Astrocyte (in vitro differentiated cells and primary cell): ENCODE measurements at regions not wholly inside any gene's neighbourhood (a gene's known extent, or its start where the extent isn't known, plus 50 kb on each side); places are given as distances from the start of the nearest gene placed in this dataset.

Experiments used
- DNase-seq: peaks from one replicate; pipeline ENCODE4 v3.0.0-alpha.2; 2010; ENCODE audit warnings: low read depth
- FAIRE-seq: peaks from 2 replicates; lab custom pipeline; 2011; peaks lifted over from hg19 to GRCh38; lab: Jason Lieb, UNC
- H2AFZ ChIP-seq: 2 replicates; pipeline ENCODE4 v1.6.0; 2012; ENCODE audit warnings: low read depth, low read length, inconsistent platforms
- H3K27ac ChIP-seq: 2 replicates; pipeline ENCODE4 v1.5.1; 2011; ENCODE audit warnings: low read depth, low read length, inconsistent platforms
- H3K27me3 ChIP-seq: 2 replicates; pipeline ENCODE4 v1.6.0; 2011; ENCODE audit warnings: low read length, inconsistent platforms; ENCODE audit not compliant: insufficient read depth
- H3K36me3 ChIP-seq: 2 replicates; pipeline ENCODE4 v1.5.1; 2011; ENCODE audit warnings: low read length, inconsistent platforms; ENCODE audit not compliant: insufficient read depth
- H3K4me1 ChIP-seq: 2 replicates; pipeline ENCODE4 v1.5.1; 2011; ENCODE audit warnings: low read length, inconsistent platforms; ENCODE audit not compliant: insufficient read depth
- H3K4me2 ChIP-seq: 2 replicates; pipeline ENCODE4 v1.6.0; 2012; ENCODE audit warnings: low read length, inconsistent platforms
- H3K4me3 ChIP-seq: 2 replicates; pipeline ENCODE4 v1.5.1; 2011; ENCODE audit warnings: low read depth, mild to moderate bottlenecking, low read length, inconsistent platforms; ENCODE audit not compliant: insufficient read depth
- H3K79me2 ChIP-seq: 2 replicates; pipeline ENCODE4 v1.6.0; 2012; ENCODE audit warnings: mild to moderate bottlenecking, low read length, inconsistent platforms; ENCODE audit not compliant: insufficient read depth
- H3K9ac ChIP-seq: 2 replicates; pipeline ENCODE4 v1.6.0; 2012; ENCODE audit warnings: mild to moderate bottlenecking, low read length, inconsistent platforms
- H3K9me3 ChIP-seq: 2 replicates; pipeline ENCODE4 v1.5.1; 2012; ENCODE audit warnings: low read depth, mild to moderate bottlenecking, low read length, inconsistent platforms; ENCODE audit not compliant: insufficient read depth
- H4K20me1 ChIP-seq: 2 replicates; pipeline ENCODE4 v1.6.0; 2012; ENCODE audit warnings: low read length, inconsistent platforms; ENCODE audit not compliant: insufficient read depth
- H3K27ac Mint-ChIP-seq: one replicate; pipeline ENCODE4 v1.8.0; 2021; ENCODE audit warnings: mild to moderate bottlenecking, mixed read lengths; ENCODE audit not compliant: unreplicated experiment
- H3K27me3 Mint-ChIP-seq: one replicate; pipeline ENCODE4 v1.8.0; 2021; ENCODE audit warnings: low read depth, mixed read lengths; ENCODE audit not compliant: unreplicated experiment
- H3K36me3 Mint-ChIP-seq: one replicate; pipeline ENCODE4 v1.8.0; 2021; ENCODE audit warnings: low read depth, mixed read lengths; ENCODE audit not compliant: unreplicated experiment
- H3K4me1 Mint-ChIP-seq: one replicate; pipeline ENCODE4 v1.8.0; 2021; ENCODE audit warnings: low read depth, mixed read lengths; ENCODE audit not compliant: unreplicated experiment
- H3K4me3 Mint-ChIP-seq: one replicate; pipeline ENCODE4 v1.8.0; 2021; ENCODE audit warnings: mild to moderate bottlenecking, moderate library complexity, mixed read lengths; ENCODE audit not compliant: unreplicated experiment
- H3K9me3 Mint-ChIP-seq: one replicate; pipeline ENCODE4 v1.8.0; 2021; ENCODE audit warnings: mild to moderate bottlenecking, mixed read lengths; ENCODE audit not compliant: unreplicated experiment
- EZH2 ChIP-seq: IDR thresholded peaks from 2 replicates; pipeline ENCODE4 v1.6.1; 2012; ENCODE audit warnings: mild to moderate bottlenecking, low read length, inconsistent platforms; ENCODE audit not compliant: insufficient read depth
- TF ChIP-seq, protein P1 (sequence below): IDR thresholded peaks from 2 replicates; pipeline ENCODE4 v1.5.1; 2011; ENCODE audit warnings: low read depth, mild to moderate bottlenecking, inconsistent platforms, low read length, moderate library complexity; ENCODE audit not compliant: insufficient read depth

DNA sequence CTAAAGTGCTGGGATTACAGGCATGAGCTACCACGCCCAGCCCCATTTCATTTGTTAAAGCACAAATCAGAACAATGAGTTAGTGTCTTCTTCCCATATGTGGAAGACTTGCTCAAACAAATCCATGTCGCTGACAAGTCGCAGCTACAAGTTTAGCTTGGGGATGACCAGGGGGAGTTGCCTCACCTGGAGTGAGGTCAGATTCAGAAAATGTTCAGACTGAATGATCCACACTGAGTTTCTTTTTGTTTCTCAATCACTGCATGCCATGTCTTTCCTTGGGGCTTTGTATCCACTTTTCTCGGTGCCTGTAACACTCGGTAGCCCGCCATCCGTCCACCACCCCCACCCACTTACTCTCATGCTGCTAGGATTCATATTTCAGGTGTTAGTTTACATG, 437.3 kb upstream of the DYNLRB2 start:
- H3K27ac ChIP-seq = no peak overlapping the region
- H3K4me3 ChIP-seq = no peak overlapping the region
- Mint-ChIP-seq H3K36me3 (no peaks in the 10 kb centered on the region), H3K4me3 (no peak overlapping the region), H3K27ac (no peak overlapping the region), H3K27me3 (no peaks in the 10 kb centered on the region), H3K9me3 (no peaks in the 10 kb centered on the region), H3K4me1 (peaks cover 13% of the 10 kb centered on the region)
- no peaks in the 10 kb centered on the region for H3K36me3 ChIP-seq
- no peaks in the 10 kb centered on the region for H3K9me3 ChIP-seq
- DNase-seq (no peak), FAIRE-seq (no peak)
- H3K79me2 ChIP-seq = no peaks in the 10 kb centered on the region
- no peak overlapping the region for H2AFZ ChIP-seq
- no peak overlapping the region for H3K4me2 ChIP-seq
- no peaks in the 10 kb centered on the region for H3K27me3 ChIP-seq
- H4K20me1 ChIP-seq = no peaks in the 10 kb centered on the region
- TF ChIP-seq, protein P1, sequence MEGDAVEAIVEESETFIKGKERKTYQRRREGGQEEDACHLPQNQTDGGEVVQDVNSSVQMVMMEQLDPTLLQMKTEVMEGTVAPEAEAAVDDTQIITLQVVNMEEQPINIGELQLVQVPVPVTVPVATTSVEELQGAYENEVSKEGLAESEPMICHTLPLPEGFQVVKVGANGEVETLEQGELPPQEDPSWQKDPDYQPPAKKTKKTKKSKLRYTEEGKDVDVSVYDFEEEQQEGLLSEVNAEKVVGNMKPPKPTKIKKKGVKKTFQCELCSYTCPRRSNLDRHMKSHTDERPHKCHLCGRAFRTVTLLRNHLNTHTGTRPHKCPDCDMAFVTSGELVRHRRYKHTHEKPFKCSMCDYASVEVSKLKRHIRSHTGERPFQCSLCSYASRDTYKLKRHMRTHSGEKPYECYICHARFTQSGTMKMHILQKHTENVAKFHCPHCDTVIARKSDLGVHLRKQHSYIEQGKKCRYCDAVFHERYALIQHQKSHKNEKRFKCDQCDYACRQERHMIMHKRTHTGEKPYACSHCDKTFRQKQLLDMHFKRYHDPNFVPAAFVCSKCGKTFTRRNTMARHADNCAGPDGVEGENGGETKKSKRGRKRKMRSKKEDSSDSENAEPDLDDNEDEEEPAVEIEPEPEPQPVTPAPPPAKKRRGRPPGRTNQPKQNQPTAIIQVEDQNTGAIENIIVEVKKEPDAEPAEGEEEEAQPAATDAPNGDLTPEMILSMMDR = no peak
- TF ChIP-seq EZH2 = no peak
- no peak overlapping the region for H3K9ac ChIP-seq
- H3K4me1 ChIP-seq = peaks cover 8% of the 10 kb centered on the region

DNA sequence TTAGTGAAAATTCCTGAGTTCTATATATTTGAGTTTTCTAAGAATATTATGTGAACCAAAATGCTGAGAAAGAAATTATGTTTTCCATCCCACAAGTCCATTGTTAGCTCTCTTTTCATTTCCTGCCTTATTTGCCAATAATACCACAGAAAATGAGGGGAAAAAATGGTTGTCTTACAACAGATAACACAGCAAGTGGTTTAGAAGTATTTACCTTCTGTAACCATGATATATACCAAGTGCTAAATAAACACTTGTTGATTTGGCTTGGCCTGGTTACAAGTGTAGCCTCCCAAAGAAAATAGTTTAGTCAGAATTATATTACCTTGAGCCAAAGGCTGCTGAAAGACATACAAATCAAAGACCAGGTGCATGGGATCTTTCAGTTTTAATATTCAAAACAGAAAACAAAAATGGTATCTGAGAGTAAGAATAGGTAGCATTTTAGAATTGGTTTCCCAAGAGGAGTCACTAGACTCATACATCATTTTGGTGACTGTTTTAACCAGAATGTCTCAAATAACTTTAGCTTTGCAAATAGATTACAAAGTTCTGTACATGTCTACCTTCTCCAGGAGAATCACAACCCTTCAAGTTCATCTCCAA, 439.8 kb upstream of the DYNLRB2 start:
- H3K9me3 ChIP-seq = peaks cover 4% of the 10 kb centered on the region
- Mint-ChIP-seq H3K36me3 (no peaks in the 10 kb centered on the region), H3K27ac (no peak overlapping the region), H3K9me3 (peaks cover 4% of the 10 kb centered on the region), H3K27me3 (no peaks in the 10 kb centered on the region), H3K4me3 (no peak overlapping the region), H3K4me1 (peaks cover 10% of the 10 kb centered on the region)
- no peak overlapping the region for H3K27ac ChIP-seq
- H2AFZ ChIP-seq = no peak overlapping the region
- no peaks in the 10 kb centered on the region for H3K79me2 ChIP-seq
- H4K20me1 ChIP-seq = no peaks in the 10 kb centered on the region
- no peak overlapping the region for H3K4me2 ChIP-seq
- TF ChIP-seq, protein P1 = no peak
- no peak for TF ChIP-seq EZH2
- no peaks in the 10 kb centered on the region for H3K27me3 ChIP-seq
- H3K9ac ChIP-seq = no peak overlapping the region
- H3K4me3 ChIP-seq = no peak overlapping the region
- peaks cover 8% of the 10 kb centered on the region for H3K4me1 ChIP-seq
- FAIRE-seq (no peak), DNase-seq (peak; percentile 59)
- no peaks in the 10 kb centered on the region for H3K36me3 ChIP-seq

DNA sequence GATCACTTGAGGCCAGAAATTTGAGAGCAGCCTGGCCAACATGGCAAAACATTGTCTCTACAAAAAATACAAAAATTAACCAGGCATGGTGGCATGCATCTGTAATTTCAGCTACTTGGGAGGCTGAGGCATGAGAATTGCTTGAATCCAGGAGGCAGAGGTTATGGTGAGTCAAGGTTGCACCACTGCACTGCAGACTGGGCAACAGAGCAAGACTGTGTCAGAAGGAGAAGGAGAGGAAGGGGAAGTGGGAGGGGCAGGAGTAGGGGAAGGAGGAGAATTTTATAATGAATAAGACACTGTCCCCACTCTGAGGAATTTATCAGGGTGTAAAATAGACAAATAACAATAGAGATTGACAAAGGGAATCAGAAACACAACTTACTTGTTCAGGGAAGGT, 440.6 kb upstream of the DYNLRB2 start:
- Histone ChIP-seq H2AFZ (no peak overlapping the region), H3K36me3 (no peaks in the 10 kb centered on the region), H4K20me1 (no peaks in the 10 kb centered on the region), H3K27me3 (no peaks in the 10 kb centered on the region), H3K27ac (no peak overlapping the region), H3K4me2 (no peak overlapping the region), H3K9ac (no peak overlapping the region), H3K4me1 (peaks cover 5% of the 10 kb centered on the region), H3K79me2 (no peaks in the 10 kb centered on the region), H3K4me3 (no peak overlapping the region), H3K9me3 (peaks cover 4% of the 10 kb centered on the region)
- H3K4me3 Mint-ChIP-seq = no peak overlapping the region
- DNase-seq (no peak), FAIRE-seq (no peak)
- no peaks in the 10 kb centered on the region for H3K36me3 Mint-ChIP-seq
- H3K27ac Mint-ChIP-seq = no peak overlapping the region
- TF ChIP-seq, protein P1 = no peak
- TF ChIP-seq EZH2 = no peak
- peaks cover 7% of the 10 kb centered on the region for H3K4me1 Mint-ChIP-seq
- no peaks in the 10 kb centered on the region for H3K27me3 Mint-ChIP-seq
- peaks cover 4% of the 10 kb centered on the region for H3K9me3 Mint-ChIP-seq
